AG04450 (cell line): ENCODE measurements at regions not wholly inside any gene's neighbourhood (a gene's known extent, or its start where the extent isn't known, plus 50 kb on each side); places are given as distances from the start of the nearest gene placed in this dataset.

Source experiments
- CTCF ChIA-PET: fragments of 300-600, 350-600 bp; formaldehyde crosslinking; extraction: SDS; loops from one replicate; lab custom pipeline; 2022; ENCODE audit warnings: antibody characterized with exemption, inconsistent platforms; lab: Charles Lee
- POLR2A ChIA-PET: fragments of 350-600 bp; formaldehyde crosslinking; extraction: SDS; loops from one replicate; lab custom pipeline; 2021; ENCODE audit warnings: antibody characterized with exemption, inconsistent platforms; lab: Yijun Ruan, JAX
- DNase-seq: peaks from one replicate; pipeline ENCODE4 v3.0.0-alpha.2; 2011; ENCODE audit warnings: low read depth, low spot score
- H3K27ac ChIP-seq: one replicate; pipeline ENCODE4 v1.5.1; 2012; ENCODE audit warnings: low read depth, low read length, control low read depth
- H3K27me3 ChIP-seq: one replicate; pipeline ENCODE4 v1.6.0; 2012; ENCODE audit warnings: low read length; ENCODE audit not compliant: control insufficient read depth, insufficient read depth
- H3K4me3 ChIP-seq: 2 replicates; pipeline ENCODE4 v1.5.1; 2011; ENCODE audit warnings: mild to moderate bottlenecking, low read depth, low read length, control low read depth
- H3K9me3 ChIP-seq: 2 replicates; pipeline ENCODE4 v1.5.1; 2012; ENCODE audit warnings: low read length; ENCODE audit not compliant: control insufficient read depth, insufficient read depth
- CTCF ChIP-seq: IDR thresholded peaks from 2 replicates; pipeline ENCODE4 v1.5.1; 2011; ENCODE audit warnings: low read depth, low read length, control low read depth, inconsistent platforms

- no peak for TF ChIP-seq CTCF
- Histone ChIP-seq H3K9me3 (peaks cover 9% of the 10 kb centered on the region), H3K27me3 (no peaks in the 10 kb centered on the region), H3K27ac (no peak overlapping the region), H3K4me3 (no peak overlapping the region)
- DNase-seq = no peak
- CTCF ChIA-PET = no interaction called here
- POLR2A ChIA-PET = no interaction called here
Measured at GRCh38 chr16:63907251-63907650, 1214.6 kb downstream of the CDH11 start.

DNA sequence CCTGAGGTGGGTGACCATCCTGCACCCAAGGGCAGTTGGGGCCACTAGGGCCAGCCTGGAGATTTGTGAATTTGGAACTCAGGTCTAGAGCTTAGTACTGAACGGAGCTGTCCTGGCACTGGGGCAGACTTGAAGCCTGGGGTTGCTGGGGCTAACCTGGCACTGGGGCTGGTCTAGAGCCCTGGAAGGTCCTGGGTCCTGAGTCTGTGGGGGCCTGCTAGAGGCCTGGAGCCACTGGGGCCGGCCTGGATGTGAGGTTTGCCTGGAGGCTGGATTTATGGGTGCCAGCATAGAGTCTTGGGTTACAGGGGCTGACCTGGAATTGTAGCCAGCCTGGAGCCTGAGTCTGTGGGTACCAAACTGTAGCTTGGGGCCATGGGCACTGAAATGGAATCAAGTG is 1216.9 kb downstream of the CDH11 start:
- no peak for DNase-seq
- Histone ChIP-seq H3K27me3 (no peaks in the 10 kb centered on the region), H3K9me3 (peaks cover 9% of the 10 kb centered on the region), H3K27ac (no peak overlapping the region), H3K4me3 (no peak overlapping the region)
- ChIA-PET CTCF (no interaction called here), POLR2A (no interaction called here)
- no peak for TF ChIP-seq CTCF

- POLR2A ChIA-PET = no interaction called here
- no peak overlapping the region for H3K4me3 ChIP-seq
- CTCF ChIA-PET = no interaction called here
Measured at GRCh38 chr16:63904182-63904581, 1217.7 kb downstream of the CDH11 start.

GRCh38 chr16:63896383-63897109 is 1225.3 kb downstream of the CDH11 start:
- ChIA-PET POLR2A (no interaction called here), CTCF (interaction anchor here (0.7 kb wide), 1 partner anchor 12 kb away, joined by 3 read pairs; no protein-coding TSS in a partner anchor)

More at GRCh38 chr16:63904182-63904581, 1217.7 kb downstream of the CDH11 start:
- TF ChIP-seq CTCF = no peak
- no peak for DNase-seq
- Histone ChIP-seq H3K27me3 (no peaks in the 10 kb centered on the region), H3K9me3 (peaks cover 9% of the 10 kb centered on the region), H3K27ac (no peak overlapping the region)

More at GRCh38 chr16:63896383-63897109, 1225.3 kb downstream of the CDH11 start:
- Histone ChIP-seq H3K27ac (no peak overlapping the region), H3K4me3 (no peak overlapping the region), H3K9me3 (no peaks in the 10 kb centered on the region), H3K27me3 (no peaks in the 10 kb centered on the region)
- no peak for TF ChIP-seq CTCF
- DNase-seq = no peak
